Brain pericyte (primary cell): ENCODE measurements at regions not wholly inside any gene's neighbourhood (a gene's known extent, or its start where the extent isn't known, plus 50 kb on each side); places are given as distances from the start of the nearest gene placed in this dataset.
"Not testable (repeated sequence)": the region's sequence is repeated elsewhere in the genome, so short reads cannot be mapped to it uniquely, and the experiment has no call there.

Experiments
- DNase-seq: peaks from one replicate; pipeline ENCODE4 v3.0.0-alpha.2; 2012; ENCODE audit warnings: low read depth, low spot score

DNA sequence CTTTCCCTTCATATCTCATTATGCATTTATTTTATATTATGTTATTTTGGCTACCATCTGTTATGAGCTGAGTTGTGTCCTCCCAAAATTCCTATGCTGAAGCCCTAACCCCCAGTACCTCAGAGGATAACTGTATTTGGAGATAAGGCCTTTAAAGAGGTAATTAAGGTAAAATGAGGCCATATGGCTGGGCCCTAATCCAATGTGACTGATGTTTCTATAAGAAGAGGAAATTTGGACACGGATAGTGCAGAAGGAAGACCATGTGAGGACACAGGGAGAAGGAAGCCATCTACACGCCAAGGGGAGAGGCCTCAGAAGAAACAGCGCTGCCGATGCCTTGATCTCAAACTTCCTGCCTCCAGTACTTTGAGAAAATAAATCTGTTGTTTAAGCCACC lies 557.7 kb upstream of the CDH5 start:
- DNase-seq, result no peak

DNA sequence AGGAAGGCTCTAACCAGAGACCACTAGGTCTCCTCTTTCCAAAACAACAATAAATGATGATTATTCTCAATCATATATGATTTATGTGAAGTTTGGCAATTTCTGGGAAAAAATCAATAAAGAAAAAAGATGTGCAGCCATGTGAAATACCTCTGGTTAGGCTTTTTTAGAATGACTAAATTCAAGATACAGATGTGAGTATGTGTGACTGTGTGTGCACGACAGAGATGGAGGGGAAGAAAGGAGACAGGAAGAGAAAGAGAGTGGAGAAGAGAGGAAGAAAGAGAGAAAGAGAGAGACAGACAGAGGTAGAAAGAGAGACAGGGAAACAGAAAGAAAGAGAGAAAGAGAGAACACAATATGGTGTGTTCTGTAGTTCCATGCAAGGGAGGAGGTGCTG lies 558.6 kb upstream of the CDH5 start:
- DNase-seq, result no peak

- not testable (repeated sequence) for DNase-seq
Measured at GRCh38 chr16:65805704-65806103, 560.8 kb upstream of the CDH5 start.

DNA sequence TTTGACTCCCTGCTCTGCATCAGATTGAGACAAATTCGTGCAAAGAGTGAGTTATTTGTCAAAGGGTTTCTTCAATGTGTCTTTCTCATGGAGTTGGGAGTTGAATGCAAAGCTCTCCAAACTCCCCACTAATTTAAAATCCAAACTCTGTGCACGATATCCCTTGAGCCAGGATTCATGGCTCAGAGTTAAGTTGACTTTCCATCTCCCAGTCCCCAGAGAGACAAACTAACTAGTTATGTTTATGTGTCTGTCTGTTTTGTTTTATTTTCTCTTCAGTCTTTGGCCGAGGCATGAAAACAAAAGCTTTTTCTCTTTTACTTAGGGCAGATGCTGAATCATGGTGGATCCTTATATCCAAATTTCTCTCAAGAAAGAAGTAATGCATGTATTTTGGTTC lies 570.0 kb upstream of the CDH5 start:
- no peak for DNase-seq

GRCh38 chr16:65794973-65795372 lies 571.5 kb upstream of the CDH5 start:
- no peak for DNase-seq

DNA sequence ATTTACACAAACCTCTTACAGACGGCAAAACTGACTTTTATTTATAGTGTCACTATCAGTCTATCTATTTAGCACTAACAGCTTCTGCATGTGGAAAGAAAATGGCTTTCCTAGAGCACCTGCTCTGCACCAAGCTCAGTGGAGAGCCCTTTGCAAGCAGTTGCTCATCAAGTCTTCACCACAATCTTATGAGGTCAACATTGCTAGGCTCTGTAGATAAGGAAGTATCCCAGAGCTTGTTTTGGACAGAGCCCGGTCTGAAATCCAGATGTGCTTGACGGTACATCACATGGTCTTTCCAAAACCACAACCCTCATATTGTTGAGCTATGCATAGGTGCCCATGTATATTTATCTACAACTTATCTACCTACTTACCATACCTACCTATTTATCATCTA lies 572.7 kb upstream of the CDH5 start:
- DNase-seq, result no peak

GRCh38 chr16:65790768-65791167 lies 575.7 kb upstream of the CDH5 start:
- no peak for DNase-seq

DNA sequence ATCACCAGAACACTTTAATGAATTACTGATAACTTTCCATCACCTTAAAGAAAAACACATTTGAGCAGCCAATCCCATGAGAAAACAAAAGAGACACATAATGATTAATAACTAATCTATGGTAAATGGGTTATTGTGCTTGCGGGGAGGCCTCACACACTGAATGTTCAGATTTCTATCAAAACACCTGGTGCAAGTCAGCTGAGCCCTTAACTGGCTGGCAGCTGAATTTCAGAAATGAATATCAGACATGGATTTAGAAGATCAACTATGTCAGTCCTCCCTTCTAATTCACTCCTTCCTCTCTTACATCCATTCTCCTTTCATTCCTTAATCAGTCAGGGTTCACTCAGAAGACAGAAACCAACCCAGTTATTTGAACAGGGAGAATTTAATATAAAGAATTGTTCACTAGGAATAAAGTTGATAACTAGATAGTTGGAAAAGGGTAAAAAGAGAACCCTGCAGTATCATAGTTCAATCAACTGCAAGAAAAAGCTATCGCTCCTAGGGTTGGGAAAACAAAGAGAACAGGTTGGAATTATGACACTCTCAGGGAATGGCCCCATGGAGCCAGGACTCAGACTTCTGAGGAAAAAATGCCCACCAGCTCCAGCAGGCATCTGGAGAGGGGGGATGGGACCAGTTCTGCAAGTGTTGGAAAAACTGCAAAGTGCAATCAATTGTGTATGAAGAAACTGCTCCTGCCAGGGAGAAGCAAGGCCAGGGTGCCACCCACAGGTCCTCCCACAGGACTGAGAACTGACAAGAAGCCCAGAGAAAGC lies 577.1 kb upstream of the CDH5 start:
- no peak for DNase-seq

GRCh38 chr16:65788434-65789140 lies 577.9 kb upstream of the CDH5 start:
- DNase-seq, result no peak

- no peak for DNase-seq
Measured at GRCh38 chr16:65787921-65788320, 578.6 kb upstream of the CDH5 start.

DNA sequence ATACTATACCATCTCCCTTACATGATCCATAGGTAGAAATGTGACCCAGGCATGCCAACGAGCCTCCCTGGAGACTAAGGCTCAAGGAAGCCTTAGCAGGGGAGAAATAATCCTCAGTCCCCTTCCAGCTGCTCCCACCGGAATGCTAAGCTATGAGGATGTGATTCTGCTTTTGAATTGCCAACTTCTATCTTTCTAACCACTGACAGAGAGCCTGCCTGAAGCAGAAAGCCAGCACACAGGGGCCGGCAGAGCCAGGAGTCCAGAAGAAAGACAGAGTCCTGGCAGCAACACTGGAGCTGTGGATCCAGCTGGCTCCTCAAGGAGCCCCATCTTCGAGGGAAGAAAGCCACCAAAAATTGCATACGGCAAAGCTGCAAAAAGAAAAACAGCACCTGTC lies 579.6 kb upstream of the CDH5 start:
- DNase-seq, result no peak

GRCh38 chr16:65783709-65784474 lies 582.6 kb upstream of the CDH5 start:
- no peak for DNase-seq

- DNase-seq, result no peak
Measured at GRCh38 chr16:65782611-65783600, 583.6 kb upstream of the CDH5 start.

GRCh38 chr16:65781855-65782254 lies 584.6 kb upstream of the CDH5 start:
- DNase-seq, result no peak

DNA sequence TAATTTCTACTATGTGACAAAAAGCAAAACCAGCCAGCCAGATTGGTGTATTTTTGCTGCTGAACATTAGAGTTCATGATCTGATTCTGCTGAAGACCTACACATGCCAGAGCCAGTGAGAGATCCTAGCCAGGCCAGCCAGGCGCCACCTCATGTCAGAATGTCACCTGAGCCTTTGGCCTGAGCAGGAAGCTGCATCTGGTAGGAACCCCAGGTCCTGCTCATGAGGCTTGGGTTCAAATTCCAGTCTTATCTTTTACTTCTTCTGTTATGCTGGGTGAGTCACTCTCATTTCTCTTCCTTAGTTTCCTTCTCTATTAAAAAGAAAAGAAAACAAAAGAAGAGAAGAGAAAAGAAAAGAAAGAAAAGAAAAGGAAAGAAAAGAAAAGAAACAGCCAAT lies 585.1 kb upstream of the CDH5 start:
- DNase-seq, result no peak

GRCh38 chr16:65779201-65779600 lies 587.3 kb upstream of the CDH5 start:
- no peak for DNase-seq

GRCh38 chr16:65776639-65777183 lies 589.8 kb upstream of the CDH5 start:
- DNase-seq, result no peak

- no peak for DNase-seq
Measured at GRCh38 chr16:65775829-65776228, 590.7 kb upstream of the CDH5 start.

- no peak for DNase-seq
Measured at GRCh38 chr16:65774350-65774749, 592.1 kb upstream of the CDH5 start.

- DNase-seq, result no peak
Measured at GRCh38 chr16:65773301-65773874, 593.1 kb upstream of the CDH5 start.
